ENCODE measurements at regions not wholly inside any gene's neighbourhood (a gene's known extent, or its start where the extent isn't known, plus 50 kb on each side); places are given as distances from the start of the nearest gene placed in this dataset.
"Not testable (repeated sequence)": the region's sequence is repeated elsewhere in the genome, so short reads cannot be mapped to it uniquely, and the experiment has no call there.

DNA sequence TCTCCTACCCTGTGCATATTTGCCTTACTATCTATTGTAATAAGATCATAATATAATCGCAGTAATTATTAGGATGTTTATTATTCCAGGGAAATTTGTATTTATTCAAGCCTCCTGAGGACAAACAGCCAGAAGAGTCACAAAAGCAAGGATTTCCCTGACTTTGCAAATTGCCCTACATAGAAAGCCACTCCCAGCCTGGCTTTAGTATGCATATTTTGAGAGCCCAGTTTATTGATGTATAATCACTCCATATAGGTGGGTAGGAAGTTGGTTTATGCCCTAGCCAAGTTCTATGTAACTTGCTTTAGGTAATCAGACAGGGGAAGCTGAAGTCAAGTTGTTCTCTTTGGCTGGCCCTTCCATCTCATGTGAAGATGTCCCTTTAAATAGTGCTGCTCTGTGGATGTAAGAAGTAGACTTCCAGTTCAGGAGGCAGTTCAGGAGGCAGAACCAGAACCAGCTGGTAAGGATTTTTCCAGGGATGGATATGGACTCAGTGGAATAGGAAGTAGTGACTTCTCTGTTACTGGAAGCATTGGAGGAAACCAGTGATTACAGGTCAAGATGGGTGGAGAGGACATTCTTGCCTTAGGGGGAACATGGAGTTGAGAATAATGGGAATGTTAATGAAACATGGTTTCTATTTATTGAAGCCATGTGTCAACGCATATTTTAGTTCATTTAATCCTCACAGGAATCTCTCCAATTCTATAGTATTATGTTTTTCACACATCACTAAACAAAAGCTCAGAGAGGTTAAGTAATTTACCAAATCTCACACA lies 70.5 kb upstream of the KIT start:
- DNase-seq = no peak

- DNase-seq = no peak
These were observed 69.4 kb upstream of the KIT start for GRCh38 chr4:54588404-54588803.

DNA sequence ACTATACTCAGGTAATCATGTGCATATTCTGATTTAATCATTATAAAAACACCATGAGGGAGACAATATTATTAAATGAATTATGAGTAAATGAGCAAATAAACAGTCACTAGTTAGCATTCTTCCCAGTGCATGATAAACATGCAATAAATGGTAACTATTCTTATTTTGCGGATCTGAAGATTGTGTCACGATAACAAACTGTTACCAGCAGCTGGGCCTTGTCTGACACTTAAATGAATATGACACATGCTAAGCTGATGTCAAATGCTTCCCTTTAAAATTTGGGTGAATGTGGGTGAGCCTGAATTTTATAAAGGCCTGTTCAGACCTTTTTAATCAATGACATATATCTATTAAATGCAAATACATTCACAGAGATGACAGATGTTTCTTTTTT lies 68.2 kb upstream of the KIT start:
- no peak for DNase-seq

DNA sequence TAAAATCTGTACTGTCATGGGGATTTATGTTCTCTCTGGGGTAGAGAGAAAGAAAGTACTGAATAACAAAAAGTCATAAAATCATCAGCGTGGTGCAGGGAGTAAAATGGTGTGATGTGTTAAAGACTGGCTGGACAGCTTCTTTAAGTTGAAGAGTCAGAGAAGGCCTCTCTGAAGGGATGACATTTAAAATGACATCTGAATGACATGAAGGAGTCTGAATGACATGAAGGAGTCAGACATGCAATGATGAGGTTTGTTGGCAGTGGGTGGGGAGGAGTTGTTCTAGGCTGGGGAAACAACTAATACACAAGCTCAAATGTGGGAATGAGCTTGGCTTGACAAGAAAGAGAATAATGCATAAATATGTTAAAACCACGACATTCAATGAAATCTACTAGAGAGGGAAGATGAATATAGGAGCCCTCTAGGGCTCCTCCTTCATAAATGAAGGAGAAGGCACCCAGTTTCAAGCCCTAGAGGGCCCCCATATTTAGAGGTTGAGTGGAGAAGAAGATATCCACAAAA lies 63.9 kb upstream of the KIT start:
- no peak for DNase-seq

DNA sequence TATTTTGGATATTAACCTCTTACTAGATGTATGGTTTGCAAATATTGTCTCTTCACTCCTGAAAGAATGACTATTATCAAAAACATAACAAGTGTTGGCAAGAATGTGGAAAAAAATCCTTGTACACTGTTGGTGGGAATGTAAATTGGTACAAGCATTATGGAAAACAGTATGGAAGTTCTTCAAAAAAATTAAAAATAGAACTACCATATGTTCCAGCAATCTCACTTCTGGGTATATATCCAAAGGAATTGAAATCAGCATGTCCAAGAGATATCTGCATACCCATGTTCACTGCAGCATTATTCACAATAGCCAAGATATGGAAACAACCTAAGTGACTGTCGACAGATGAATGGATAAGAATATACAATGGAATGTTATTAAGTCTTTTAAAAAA lies 61.6 kb upstream of the KIT start:
- no peak for DNase-seq

- not testable (repeated sequence) for DNase-seq
These were observed 60.1 kb upstream of the KIT start for GRCh38 chr4:54597678-54598077.

GRCh38 chr4:54602175-54602574 lies 55.6 kb upstream of the KIT start:
- not testable (repeated sequence) for DNase-seq

- no peak for DNase-seq
These were observed 50.7 kb upstream of the KIT start for GRCh38 chr4:54607067-54607466.

DNA sequence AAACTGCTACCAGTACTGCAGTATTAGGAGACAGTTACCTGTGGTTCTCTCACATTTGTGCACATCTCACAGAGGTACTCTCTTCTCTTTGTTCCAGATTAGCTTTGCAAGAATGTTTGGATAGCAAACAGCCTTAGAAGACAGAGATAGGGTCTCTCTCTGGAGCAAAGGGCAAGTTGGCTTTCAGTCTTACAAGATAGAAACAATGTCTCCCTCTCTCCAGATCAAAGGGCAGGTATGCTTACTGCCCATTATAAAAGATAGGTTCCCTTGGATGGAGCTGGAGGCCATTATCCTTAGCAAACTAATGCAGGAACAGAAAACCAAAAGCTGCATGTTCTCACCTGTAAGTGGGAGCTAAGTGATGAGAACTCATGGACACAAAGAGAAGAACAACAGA lies 50.2 kb upstream of the KIT start:
- no peak for DNase-seq

Data from NCI-H2081 treated with DMSO at 0.1 percent for 48 hours (cell line).